ENCODE measurements at regions not wholly inside any gene's neighbourhood (a gene's known extent, or its start where the extent isn't known, plus 50 kb on each side); places are given as distances from the start of the nearest gene placed in this dataset.

GRCh38 chr10:88198023-88198422 is 334.6 kb downstream of the PTEN start:
- no peak for TF ChIP-seq FOXP2 (optimal IDR thresholded peaks at IDR 0.05; ENCODE audit: borderline replicate concordance, extremely low read depth, extremely low read length, insufficient read depth)
- TF ChIP-seq TAF1 (IDR thresholded peaks at IDR 0.05; ENCODE audit: borderline replicate concordance, insufficient read depth, low read length): no peak
- TF ChIP-seq SIN3A (IDR thresholded peaks at IDR 0.05; ENCODE audit: borderline replicate concordance, insufficient read depth, low read length): no peak
- no peak for TF ChIP-seq REST (IDR thresholded peaks at IDR 0.05; ENCODE audit: insufficient read depth in 1 of 2, low read depth in 2 of 2, low read length in 2 of 2)
- no peak for TF ChIP-seq POLR2AphosphoS5 (IDR thresholded peaks at IDR 0.05; ENCODE audit: low read depth, low read length)

- TF ChIP-seq TAF1 (IDR thresholded peaks at IDR 0.05; ENCODE audit: borderline replicate concordance, insufficient read depth, low read length): no peak
- TF ChIP-seq FOXP2 (optimal IDR thresholded peaks at IDR 0.05; ENCODE audit: borderline replicate concordance, extremely low read depth, extremely low read length, insufficient read depth): no peak
- no peak for TF ChIP-seq POLR2AphosphoS5 (IDR thresholded peaks at IDR 0.05; ENCODE audit: low read depth, low read length)
- TF ChIP-seq REST (IDR thresholded peaks at IDR 0.05; ENCODE audit: insufficient read depth in 1 of 2, low read depth in 2 of 2, low read length in 2 of 2): no peak
- TF ChIP-seq SIN3A (IDR thresholded peaks at IDR 0.05; ENCODE audit: borderline replicate concordance, insufficient read depth, low read length): no peak
Observed at GRCh38 chr10:88200312-88201032, 337.0 kb downstream of the PTEN start.

- no peak for TF ChIP-seq SIN3A (IDR thresholded peaks at IDR 0.05; ENCODE audit: borderline replicate concordance, insufficient read depth, low read length)
- no peak for TF ChIP-seq FOXP2 (optimal IDR thresholded peaks at IDR 0.05; ENCODE audit: borderline replicate concordance, extremely low read depth, extremely low read length, insufficient read depth)
- no peak for TF ChIP-seq REST (IDR thresholded peaks at IDR 0.05; ENCODE audit: insufficient read depth in 1 of 2, low read depth in 2 of 2, low read length in 2 of 2)
- no peak for TF ChIP-seq POLR2AphosphoS5 (IDR thresholded peaks at IDR 0.05; ENCODE audit: low read depth, low read length)
- no peak for TF ChIP-seq TAF1 (IDR thresholded peaks at IDR 0.05; ENCODE audit: borderline replicate concordance, insufficient read depth, low read length)
Observed at GRCh38 chr10:88205842-88206446, 342.5 kb downstream of the PTEN start.

- TF ChIP-seq REST (IDR thresholded peaks at IDR 0.05; ENCODE audit: insufficient read depth in 1 of 2, low read depth in 2 of 2, low read length in 2 of 2) (no peak), POLR2AphosphoS5 (IDR thresholded peaks at IDR 0.05; ENCODE audit: low read depth, low read length) (no peak)
Observed at GRCh38 chr10:88207121-88207546, 343.7 kb downstream of the PTEN start.

Data from PFSK-1 (cell line).